ENCODE measurements at regions not wholly inside any gene's neighbourhood (a gene's known extent, or its start where the extent isn't known, plus 50 kb on each side); places are given as distances from the start of the nearest gene placed in this dataset.

DNA sequence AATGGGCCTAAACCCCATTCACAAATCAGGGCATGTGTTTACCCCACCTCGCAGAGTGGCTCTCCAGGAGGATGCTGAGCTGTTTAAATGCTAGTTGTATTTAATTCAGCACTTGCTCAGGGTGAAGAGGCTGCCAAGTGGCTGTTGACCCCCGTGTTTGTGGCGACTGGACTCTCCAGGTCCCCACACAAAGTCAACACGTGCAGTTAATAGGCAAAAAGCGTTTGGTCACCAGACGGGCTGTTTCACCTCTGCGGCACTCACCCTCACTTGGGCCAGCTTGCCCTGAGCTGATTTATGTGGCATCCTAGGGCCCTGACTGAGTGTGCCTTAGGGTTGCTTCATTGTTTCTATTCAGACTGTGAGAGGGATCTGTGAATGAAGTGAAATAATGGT is 152.3 kb downstream of the GAS1 start:
- Histone ChIP-seq H3K4me2 (ENCODE audit: extremely low read depth, insufficient read depth, low read length) (peak overlapping the region; percentile 40), H3K79me2 (ENCODE audit: control insufficient read depth, insufficient read depth, low read length) (no peaks in the 10 kb centered on the region), H3K4me3 (replicated peaks in 1 of 4; ENCODE audit: control extremely low read depth in 1 of 4, insufficient read depth in 1 of 4, low read depth in 3 of 4, low read length in 4 of 4) (no peak overlapping the region), H4K20me1 (ENCODE audit: control insufficient read depth, extremely low read depth, insufficient read depth, low read length) (no peaks in the 10 kb centered on the region), H2AFZ (ENCODE audit: low read length) (no peak overlapping the region), H3K4me1 (ENCODE audit: control insufficient read depth, extremely low read depth, insufficient read depth, low read length) (peaks cover 5% of the 10 kb centered on the region), H3K27me3 (ENCODE audit: control insufficient read depth, insufficient read depth, low read length) (no peaks in the 10 kb centered on the region), H3K9me3 (ENCODE audit: control insufficient read depth, insufficient read depth, low read depth, low read length) (no peaks in the 10 kb centered on the region), H3K9ac (ENCODE audit: insufficient read depth, low read length) (no peak overlapping the region), H3K36me3 (ENCODE audit: control insufficient read depth, insufficient read depth, low read length) (no peaks in the 10 kb centered on the region), H3K27ac (ENCODE audit: insufficient read depth, low read length) (no peak overlapping the region)
- TF ChIP-seq, protein P1, sequence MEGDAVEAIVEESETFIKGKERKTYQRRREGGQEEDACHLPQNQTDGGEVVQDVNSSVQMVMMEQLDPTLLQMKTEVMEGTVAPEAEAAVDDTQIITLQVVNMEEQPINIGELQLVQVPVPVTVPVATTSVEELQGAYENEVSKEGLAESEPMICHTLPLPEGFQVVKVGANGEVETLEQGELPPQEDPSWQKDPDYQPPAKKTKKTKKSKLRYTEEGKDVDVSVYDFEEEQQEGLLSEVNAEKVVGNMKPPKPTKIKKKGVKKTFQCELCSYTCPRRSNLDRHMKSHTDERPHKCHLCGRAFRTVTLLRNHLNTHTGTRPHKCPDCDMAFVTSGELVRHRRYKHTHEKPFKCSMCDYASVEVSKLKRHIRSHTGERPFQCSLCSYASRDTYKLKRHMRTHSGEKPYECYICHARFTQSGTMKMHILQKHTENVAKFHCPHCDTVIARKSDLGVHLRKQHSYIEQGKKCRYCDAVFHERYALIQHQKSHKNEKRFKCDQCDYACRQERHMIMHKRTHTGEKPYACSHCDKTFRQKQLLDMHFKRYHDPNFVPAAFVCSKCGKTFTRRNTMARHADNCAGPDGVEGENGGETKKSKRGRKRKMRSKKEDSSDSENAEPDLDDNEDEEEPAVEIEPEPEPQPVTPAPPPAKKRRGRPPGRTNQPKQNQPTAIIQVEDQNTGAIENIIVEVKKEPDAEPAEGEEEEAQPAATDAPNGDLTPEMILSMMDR (conservative IDR thresholded peaks at IDR 0.05 in 1 of 2, IDR thresholded peaks at IDR 0.05 in 1 of 2; ENCODE audit: low read depth in 1 of 2, low read length in 2 of 2): no peak
- TF ChIP-seq EZH2 (IDR thresholded peaks at IDR 0.05; ENCODE audit: low read length, missing control alignments): no peak
- DNase-seq (ENCODE audit: low read depth in 2 of 2): peak in 1 of 2 donors; percentile 21

DNA sequence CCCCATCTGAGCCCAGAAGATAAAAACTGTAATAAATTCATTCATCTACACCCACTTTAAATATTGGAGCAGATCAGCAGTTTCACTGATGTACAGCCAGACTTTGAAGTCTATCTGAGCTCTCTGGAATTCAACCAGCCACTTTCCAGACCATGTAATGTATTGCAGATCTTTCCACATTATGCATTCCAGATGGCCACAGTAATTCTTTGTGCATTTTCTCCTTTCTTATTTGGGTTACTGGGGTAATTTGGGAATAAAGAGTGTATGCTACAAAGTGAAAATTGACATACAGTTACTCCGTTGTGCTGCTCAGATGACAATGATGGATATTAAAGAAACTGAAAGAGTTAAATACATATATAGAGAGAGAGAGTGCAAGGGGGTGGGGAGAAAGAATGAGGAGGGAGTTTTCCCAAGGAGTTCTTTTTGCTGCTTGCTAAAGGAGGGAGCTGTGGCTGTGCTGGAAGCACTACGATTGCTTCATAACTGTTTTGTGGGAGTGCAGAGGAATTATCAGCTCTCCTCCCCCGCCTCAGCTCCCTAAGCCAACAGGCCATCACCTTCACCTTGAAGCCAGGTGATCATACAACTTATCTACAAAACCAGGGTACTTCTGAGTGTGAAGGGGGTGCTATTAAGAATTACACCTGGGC is 152.8 kb downstream of the GAS1 start:
- no peaks in the 10 kb centered on the region for H3K36me3 ChIP-seq (ENCODE audit: control insufficient read depth, insufficient read depth, low read length)
- H3K4me2 ChIP-seq (ENCODE audit: extremely low read depth, insufficient read depth, low read length): peak overlapping the region; percentile 40
- H3K4me1 ChIP-seq (ENCODE audit: control insufficient read depth, extremely low read depth, insufficient read depth, low read length): peaks cover 5% of the 10 kb centered on the region
- H4K20me1 ChIP-seq (ENCODE audit: control insufficient read depth, extremely low read depth, insufficient read depth, low read length): no peaks in the 10 kb centered on the region
- H3K9ac ChIP-seq (ENCODE audit: insufficient read depth, low read length): no peak overlapping the region
- H3K9me3 ChIP-seq (ENCODE audit: control insufficient read depth, insufficient read depth, low read depth, low read length): no peaks in the 10 kb centered on the region
- peak; percentile 86 to 88 for DNase-seq (ENCODE audit: low read depth in 2 of 2)
- TF ChIP-seq, protein P1 (conservative IDR thresholded peaks at IDR 0.05 in 1 of 2, IDR thresholded peaks at IDR 0.05 in 1 of 2; ENCODE audit: low read depth in 1 of 2, low read length in 2 of 2): no peak
- no peaks in the 10 kb centered on the region for H3K79me2 ChIP-seq (ENCODE audit: control insufficient read depth, insufficient read depth, low read length)
- H2AFZ ChIP-seq (ENCODE audit: low read length): no peak overlapping the region
- H3K4me3 ChIP-seq (replicated peaks in 1 of 4; ENCODE audit: control extremely low read depth in 1 of 4, insufficient read depth in 1 of 4, low read depth in 3 of 4, low read length in 4 of 4): no peak overlapping the region
- no peak overlapping the region for H3K27ac ChIP-seq (ENCODE audit: insufficient read depth, low read length)
- no peaks in the 10 kb centered on the region for H3K27me3 ChIP-seq (ENCODE audit: control insufficient read depth, insufficient read depth, low read length)

DNA sequence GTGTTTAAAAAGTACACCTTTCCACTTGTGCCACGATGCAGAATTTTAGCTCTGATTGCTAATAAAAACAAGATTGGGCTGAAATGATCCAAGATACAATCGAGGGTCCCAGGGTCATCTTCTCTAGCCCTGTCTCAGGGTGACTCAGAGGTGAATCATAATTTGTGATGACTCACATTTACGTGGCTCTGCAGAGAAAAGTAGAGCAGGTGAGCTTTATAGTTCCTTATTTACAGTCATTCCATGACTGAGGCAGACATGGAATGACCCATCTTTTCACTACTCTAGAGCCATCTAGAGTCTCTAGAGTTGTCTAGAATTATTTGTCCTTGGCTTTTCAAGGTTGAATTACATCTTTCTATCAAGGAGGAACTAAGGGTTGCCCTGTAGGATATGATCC is 155.2 kb downstream of the GAS1 start:
- Histone ChIP-seq H3K9me3 (ENCODE audit: control insufficient read depth, insufficient read depth, low read depth, low read length) (no peaks in the 10 kb centered on the region), H3K36me3 (ENCODE audit: control insufficient read depth, insufficient read depth, low read length) (no peaks in the 10 kb centered on the region), H3K4me1 (ENCODE audit: control insufficient read depth, extremely low read depth, insufficient read depth, low read length) (peaks cover 5% of the 10 kb centered on the region), H3K27ac (ENCODE audit: insufficient read depth, low read length) (no peak overlapping the region), H2AFZ (ENCODE audit: low read length) (no peak overlapping the region), H3K79me2 (ENCODE audit: control insufficient read depth, insufficient read depth, low read length) (no peaks in the 10 kb centered on the region), H3K4me2 (ENCODE audit: extremely low read depth, insufficient read depth, low read length) (no peak overlapping the region), H3K9ac (ENCODE audit: insufficient read depth, low read length) (no peak overlapping the region), H4K20me1 (ENCODE audit: control insufficient read depth, extremely low read depth, insufficient read depth, low read length) (no peaks in the 10 kb centered on the region), H3K27me3 (ENCODE audit: control insufficient read depth, insufficient read depth, low read length) (no peaks in the 10 kb centered on the region), H3K4me3 (replicated peaks in 1 of 4; ENCODE audit: control extremely low read depth in 1 of 4, insufficient read depth in 1 of 4, low read depth in 3 of 4, low read length in 4 of 4) (no peak overlapping the region)
- TF ChIP-seq, protein P1 (conservative IDR thresholded peaks at IDR 0.05 in 1 of 2, IDR thresholded peaks at IDR 0.05 in 1 of 2; ENCODE audit: low read depth in 1 of 2, low read length in 2 of 2): no peak
- TF ChIP-seq EZH2 (IDR thresholded peaks at IDR 0.05; ENCODE audit: low read length, missing control alignments): no peak
- peak in 1 of 2 donors; percentile 31 for DNase-seq (ENCODE audit: low read depth in 2 of 2)

All from fibroblast of lung (primary cell).